RWPE2 (cell line): ENCODE measurements at regions not wholly inside any gene's neighbourhood (a gene's known extent, or its start where the extent isn't known, plus 50 kb on each side); places are given as distances from the start of the nearest gene placed in this dataset.
"Not testable (repeated sequence)": the region's sequence is repeated elsewhere in the genome, so short reads cannot be mapped to it uniquely, and the experiment has no call there.

Experiments
- ATAC-seq: fragments of 200-7000 bp; cut with Tn5 transposase; 3 replicates; pipeline ENCODE4 v1.9.1; 2021; ENCODE audit warnings: low read depth
- DNase-seq: peaks from one replicate; pipeline ENCODE4 v3.0.0-alpha.2; 2020; ENCODE audit warnings: low spot score
- H3K27ac ChIP-seq: fragments of 450-650 bp; 2 replicates; pipeline ENCODE4 v1.5.1; 2017; ENCODE audit warnings: mild to moderate bottlenecking; ENCODE audit not compliant: poor library complexity, severe bottlenecking
- H3K27me3 ChIP-seq: fragments of 250-450 bp; sonication (Bioruptor Pico); 2 replicates; pipeline ENCODE4 v1.5.1; 2021; ENCODE audit warnings: mild to moderate bottlenecking, moderate library complexity; ENCODE audit not compliant: insufficient read depth, poor library complexity, severe bottlenecking
- H3K36me3 ChIP-seq: fragments of 250-450 bp; sonication (Bioruptor Pico); 2 replicates; pipeline ENCODE4 v1.5.1; 2020; ENCODE audit warnings: low read depth, mild to moderate bottlenecking, moderate library complexity
- H3K4me1 ChIP-seq: fragments of 250-450 bp; sonication (Bioruptor Pico); 2 replicates; pipeline ENCODE4 v1.5.1; 2021; ENCODE audit warnings: mild to moderate bottlenecking, moderate library complexity; ENCODE audit not compliant: insufficient read depth, poor library complexity, severe bottlenecking
- H3K4me3 ChIP-seq: fragments of 250-450 bp; sonication (Bioruptor Pico); 2 replicates; pipeline ENCODE4 v1.5.1; 2021; ENCODE audit warnings: mild to moderate bottlenecking, moderate library complexity; ENCODE audit not compliant: severe bottlenecking
- H3K9me3 ChIP-seq: fragments of 250-450 bp; sonication (Bioruptor Pico); 2 replicates; pipeline ENCODE4 v1.5.1; 2021; ENCODE audit warnings: mild to moderate bottlenecking, moderate library complexity; ENCODE audit not compliant: severe bottlenecking
- CTCF ChIP-seq: fragments of 450-650 bp; IDR thresholded peaks from one replicate; pipeline ENCODE4 v1.5.1; 2017; ENCODE audit warnings: mild to moderate bottlenecking, moderate library complexity; ENCODE audit not compliant: poor library complexity, severe bottlenecking

GRCh38 chr5:42090162-42090561 lies 165.1 kb downstream of the FBXO4 start:
- Histone ChIP-seq H3K4me3 (no peak overlapping the region), H3K36me3 (no peaks in the 10 kb centered on the region), H3K27ac (no peak overlapping the region), H3K4me1 (no peaks in the 10 kb centered on the region), H3K27me3 (peaks cover 12% of the 10 kb centered on the region), H3K9me3 (no peaks in the 10 kb centered on the region)
- ATAC-seq (no peak), DNase-seq (no peak)
- no peak for TF ChIP-seq CTCF

GRCh38 chr5:42099846-42100245 lies 174.8 kb downstream of the FBXO4 start:
- not testable (repeated sequence) for DNase-seq, H3K4me3 ChIP-seq, ATAC-seq, H3K36me3 ChIP-seq, H3K9me3 ChIP-seq, H3K4me1 ChIP-seq, H3K27ac ChIP-seq, H3K27me3 ChIP-seq

GRCh38 chr5:42108468-42108867 lies 183.4 kb downstream of the FBXO4 start:
- peaks cover 6% of the 10 kb centered on the region for H3K4me1 ChIP-seq
- DNase-seq (no peak), ATAC-seq (peak; percentile 88)
- TF ChIP-seq CTCF = no peak
- no peaks in the 10 kb centered on the region for H3K36me3 ChIP-seq
- H3K9me3 ChIP-seq = no peaks in the 10 kb centered on the region
- no peak overlapping the region for H3K27ac ChIP-seq
- no peaks in the 10 kb centered on the region for H3K27me3 ChIP-seq
- H3K4me3 ChIP-seq = no peak overlapping the region

GRCh38 chr5:42109006-42109572 lies 184.0 kb downstream of the FBXO4 start:
- Histone ChIP-seq H3K27ac (no peak overlapping the region), H3K36me3 (no peaks in the 10 kb centered on the region), H3K4me3 (no peak overlapping the region), H3K27me3 (no peaks in the 10 kb centered on the region), H3K9me3 (no peaks in the 10 kb centered on the region), H3K4me1 (peaks cover 6% of the 10 kb centered on the region)
- peak; percentile 14; the same call in 2 of the 3 replicates for ATAC-seq
- DNase-seq = no peak
- no peak for TF ChIP-seq CTCF

- ATAC-seq = not testable (repeated sequence)
Measured at GRCh38 chr5:42115721-42116120, 190.6 kb downstream of the FBXO4 start.

GRCh38 chr5:42120070-42120469 lies 195.0 kb downstream of the FBXO4 start:
- Histone ChIP-seq H3K27me3 (peaks cover 12% of the 10 kb centered on the region), H3K36me3 (no peaks in the 10 kb centered on the region), H3K9me3 (no peaks in the 10 kb centered on the region), H3K4me3 (no peak overlapping the region), H3K4me1 (no peaks in the 10 kb centered on the region), H3K27ac (no peak overlapping the region)
- ATAC-seq (no peak), DNase-seq (no peak)
- TF ChIP-seq CTCF = no peak

More at GRCh38 chr5:42115721-42116120, 190.6 kb downstream of the FBXO4 start:
- H3K9me3 ChIP-seq, H3K4me1 ChIP-seq, DNase-seq, H3K27ac ChIP-seq, H3K36me3 ChIP-seq, H3K4me3 ChIP-seq, H3K27me3 ChIP-seq: not testable (repeated sequence)
